SK-MEL-5 (cell line): ENCODE measurements at regions not wholly inside any gene's neighbourhood (a gene's known extent, or its start where the extent isn't known, plus 50 kb on each side); places are given as distances from the start of the nearest gene placed in this dataset.
A peak's percentile ranks its signal among the peaks of the same experiment; 100 is the strongest.

ENCODE experiments used
- DNase-seq: peaks from one replicate; pipeline ENCODE4 v3.0.0-alpha.2; 2016; ENCODE audit warnings: low read depth, low spot score
- in situ Hi-C: cut with HindIII; loops from 2 replicates; pipeline ENCODE4 v1.10.0; 2016; ENCODE audit warnings: low sequenced_read_pairs, high pct_unique_total_duplicates, low pct_unique_long_range_greater_than_20kb

GRCh38 chr18:24530630-24531111, 70.2 kb downstream of the HRH4 start:
- in situ Hi-C loops: no loop called here
- DNase-seq: no peak

- no peak for DNase-seq
- in situ Hi-C loops: no loop called here
Observed at GRCh38 chr18:24534271-24534670, 73.8 kb downstream of the HRH4 start.

- in situ Hi-C loops: no loop called here
- no peak for DNase-seq
Observed at GRCh38 chr18:24534737-24535136, 74.3 kb downstream of the HRH4 start.

- DNase-seq: no peak
- in situ Hi-C loops: no loop called here
Observed at GRCh38 chr18:24535527-24536295, 75.3 kb downstream of the HRH4 start.

GRCh38 chr18:24536326-24536725, 75.9 kb downstream of the HRH4 start:
- in situ Hi-C loops: no loop called here
- no peak for DNase-seq

- no peak for DNase-seq
- in situ Hi-C loops: no loop called here
Observed at GRCh38 chr18:24536834-24537233, 76.4 kb downstream of the HRH4 start.

GRCh38 chr18:24538414-24539264, 78.2 kb downstream of the HRH4 start:
- in situ Hi-C loops: no loop called here
- no peak for DNase-seq

GRCh38 chr18:24539866-24540617, 79.6 kb downstream of the HRH4 start:
- no peak for DNase-seq
- in situ Hi-C loops: no loop called here

GRCh38 chr18:24540896-24541295, 80.5 kb downstream of the HRH4 start:
- DNase-seq: no peak
- in situ Hi-C loops: no loop called here

GRCh38 chr18:24543086-24543794, 82.8 kb downstream of the HRH4 start:
- in situ Hi-C loops: no loop called here
- no peak for DNase-seq

- in situ Hi-C loops: no loop called here
- DNase-seq: peak; percentile 33
Observed at GRCh38 chr18:24543795-24544498, 83.5 kb downstream of the HRH4 start.

- DNase-seq: no peak
- in situ Hi-C loops: no loop called here
Observed at GRCh38 chr18:24544949-24545348, 84.5 kb downstream of the HRH4 start.

GRCh38 chr18:24545651-24546050, 85.2 kb downstream of the HRH4 start:
- in situ Hi-C loops: no loop called here
- DNase-seq: no peak

- in situ Hi-C loops: no loop called here
- no peak for DNase-seq
Observed at GRCh38 chr18:24546307-24546706, 85.9 kb downstream of the HRH4 start.

- DNase-seq: no peak
- in situ Hi-C loops: no loop called here
Observed at GRCh38 chr18:24548583-24548982, 88.1 kb downstream of the HRH4 start.

GRCh38 chr18:24552218-24552617, 91.8 kb downstream of the HRH4 start:
- in situ Hi-C loops: no loop called here
- DNase-seq: no peak
